ENCODE measurements at regions not wholly inside any gene's neighbourhood (a gene's known extent, or its start where the extent isn't known, plus 50 kb on each side); places are given as distances from the start of the nearest gene placed in this dataset.
A peak's percentile ranks its signal among the peaks of the same experiment; 100 is the strongest.

- no peak overlapping the region for H3K4me3 ChIP-seq (replicated peaks in 1 of 4; ENCODE audit: control extremely low read depth in 1 of 4, insufficient read depth in 1 of 4, low read depth in 3 of 4, low read length in 4 of 4)
- no peaks in the 10 kb centered on the region for H4K20me1 ChIP-seq (ENCODE audit: control insufficient read depth, extremely low read depth, insufficient read depth, low read length)
- H3K4me1 ChIP-seq (ENCODE audit: control insufficient read depth, extremely low read depth, insufficient read depth, low read length), result no peaks in the 10 kb centered on the region
- H2AFZ ChIP-seq (ENCODE audit: low read length), result no peak overlapping the region
- no peak for DNase-seq (ENCODE audit: low read depth in 2 of 2)
- H3K9me3 ChIP-seq (ENCODE audit: control insufficient read depth, insufficient read depth, low read depth, low read length), result no peaks in the 10 kb centered on the region
- H3K4me2 ChIP-seq (ENCODE audit: extremely low read depth, insufficient read depth, low read length), result no peak overlapping the region
- H3K27ac ChIP-seq (ENCODE audit: insufficient read depth, low read length), result no peak overlapping the region
- H3K79me2 ChIP-seq (ENCODE audit: control insufficient read depth, insufficient read depth, low read length), result no peaks in the 10 kb centered on the region
- H3K36me3 ChIP-seq (ENCODE audit: control insufficient read depth, insufficient read depth, low read length), result no peaks in the 10 kb centered on the region
- no peaks in the 10 kb centered on the region for H3K27me3 ChIP-seq (ENCODE audit: control insufficient read depth, insufficient read depth, low read length)
- no peak overlapping the region for H3K9ac ChIP-seq (ENCODE audit: insufficient read depth, low read length)
- TF ChIP-seq EZH2 (IDR thresholded peaks at IDR 0.05; ENCODE audit: low read length, missing control alignments), result no peak
- no peak for TF ChIP-seq CTCF (conservative IDR thresholded peaks at IDR 0.05 in 1 of 2, IDR thresholded peaks at IDR 0.05 in 1 of 2; ENCODE audit: low read depth in 1 of 2, low read length in 2 of 2)
Observed at GRCh38 chr5:174428895-174429294, 295.5 kb upstream of the MSX2 start.

- no peak overlapping the region for H3K9ac ChIP-seq (ENCODE audit: insufficient read depth, low read length)
- no peak for DNase-seq (ENCODE audit: low read depth in 2 of 2)
- no peaks in the 10 kb centered on the region for H3K36me3 ChIP-seq (ENCODE audit: control insufficient read depth, insufficient read depth, low read length)
- H3K4me2 ChIP-seq (ENCODE audit: extremely low read depth, insufficient read depth, low read length), result no peak overlapping the region
- H3K27ac ChIP-seq (ENCODE audit: insufficient read depth, low read length), result no peak overlapping the region
- no peaks in the 10 kb centered on the region for H3K9me3 ChIP-seq (ENCODE audit: control insufficient read depth, insufficient read depth, low read depth, low read length)
- H3K27me3 ChIP-seq (ENCODE audit: control insufficient read depth, insufficient read depth, low read length), result no peaks in the 10 kb centered on the region
- TF ChIP-seq EZH2 (IDR thresholded peaks at IDR 0.05; ENCODE audit: low read length, missing control alignments) (no peak), CTCF (conservative IDR thresholded peaks at IDR 0.05 in 1 of 2, IDR thresholded peaks at IDR 0.05 in 1 of 2; ENCODE audit: low read depth in 1 of 2, low read length in 2 of 2) (no peak)
- no peaks in the 10 kb centered on the region for H3K4me1 ChIP-seq (ENCODE audit: control insufficient read depth, extremely low read depth, insufficient read depth, low read length)
- no peak overlapping the region for H3K4me3 ChIP-seq (replicated peaks in 1 of 4; ENCODE audit: control extremely low read depth in 1 of 4, insufficient read depth in 1 of 4, low read depth in 3 of 4, low read length in 4 of 4)
- H4K20me1 ChIP-seq (ENCODE audit: control insufficient read depth, extremely low read depth, insufficient read depth, low read length), result no peaks in the 10 kb centered on the region
- H3K79me2 ChIP-seq (ENCODE audit: control insufficient read depth, insufficient read depth, low read length), result no peaks in the 10 kb centered on the region
- H2AFZ ChIP-seq (ENCODE audit: low read length), result no peak overlapping the region
Observed at GRCh38 chr5:174430940-174431339, 293.4 kb upstream of the MSX2 start.

- Histone ChIP-seq H3K4me3 (replicated peaks in 1 of 4; ENCODE audit: control extremely low read depth in 1 of 4, insufficient read depth in 1 of 4, low read depth in 3 of 4, low read length in 4 of 4) (no peak overlapping the region), H2AFZ (ENCODE audit: low read length) (no peak overlapping the region), H3K79me2 (ENCODE audit: control insufficient read depth, insufficient read depth, low read length) (no peaks in the 10 kb centered on the region), H4K20me1 (ENCODE audit: control insufficient read depth, extremely low read depth, insufficient read depth, low read length) (no peaks in the 10 kb centered on the region), H3K36me3 (ENCODE audit: control insufficient read depth, insufficient read depth, low read length) (no peaks in the 10 kb centered on the region), H3K27ac (ENCODE audit: insufficient read depth, low read length) (no peak overlapping the region), H3K9me3 (ENCODE audit: control insufficient read depth, insufficient read depth, low read depth, low read length) (no peaks in the 10 kb centered on the region), H3K4me1 (ENCODE audit: control insufficient read depth, extremely low read depth, insufficient read depth, low read length) (no peaks in the 10 kb centered on the region), H3K4me2 (ENCODE audit: extremely low read depth, insufficient read depth, low read length) (no peak overlapping the region), H3K27me3 (ENCODE audit: control insufficient read depth, insufficient read depth, low read length) (no peaks in the 10 kb centered on the region), H3K9ac (ENCODE audit: insufficient read depth, low read length) (no peak overlapping the region)
- DNase-seq (ENCODE audit: low read depth in 2 of 2), result peak in 1 of 2 donors; percentile 36
- TF ChIP-seq EZH2 (IDR thresholded peaks at IDR 0.05; ENCODE audit: low read length, missing control alignments), result no peak
- TF ChIP-seq CTCF (conservative IDR thresholded peaks at IDR 0.05 in 1 of 2, IDR thresholded peaks at IDR 0.05 in 1 of 2; ENCODE audit: low read depth in 1 of 2, low read length in 2 of 2), result no peak
Observed at GRCh38 chr5:174431504-174431903, 292.9 kb upstream of the MSX2 start.
